ENCODE measurements at regions not wholly inside any gene's neighbourhood (a gene's known extent, or its start where the extent isn't known, plus 50 kb on each side); places are given as distances from the start of the nearest gene placed in this dataset.

DNA sequence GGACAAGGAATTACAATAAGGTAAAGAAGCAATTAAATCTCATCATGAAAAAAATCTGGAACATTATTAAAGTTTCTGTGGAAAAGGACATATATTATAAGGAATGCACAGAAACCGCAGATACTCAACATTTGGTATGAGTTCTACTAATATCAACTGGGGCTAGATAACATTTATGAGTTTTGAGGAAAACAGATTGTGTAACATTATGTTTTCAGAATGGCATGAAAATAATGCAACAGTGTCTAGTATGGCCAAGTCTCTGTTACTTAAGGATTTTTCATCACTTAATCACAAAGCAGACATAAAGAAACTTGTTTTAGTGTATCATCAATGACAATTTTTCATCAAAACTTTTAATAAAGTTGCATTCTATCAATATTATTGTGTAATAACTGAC lies 785.0 kb downstream of the GLUD2 start:
- TF ChIP-seq CTCF (IDR thresholded peaks at IDR 0.05) (no peak), EZH2 (IDR thresholded peaks at IDR 0.05; ENCODE audit: borderline replicate concordance, insufficient read depth, low read depth, low read length, poor library complexity, severe bottlenecking) (no peak)

All from B cell (primary cell).